ENCODE measurements at regions not wholly inside any gene's neighbourhood (a gene's known extent, or its start where the extent isn't known, plus 50 kb on each side); places are given as distances from the start of the nearest gene placed in this dataset.

GRCh38 chr13:89932902-89933301 lies 1414.6 kb upstream of the MIR17HG start:
- 86% methylated on average over 8 of the region's 8 CpGs for WGBS
- no peak for DNase-seq (ENCODE audit: low spot score)
- Histone ChIP-seq H3K4me1 (ENCODE audit: control insufficient read depth in 4 of 4, insufficient read depth in 4 of 4, low read length in 3 of 4) (no peaks in the 10 kb centered on the region), H3K36me3 (ENCODE audit: control insufficient read depth in 4 of 4, insufficient read depth in 3 of 4, low read depth in 1 of 4, low read length in 3 of 4) (no peaks in the 10 kb centered on the region), H3K9me3 (ENCODE audit: control insufficient read depth in 4 of 4, low read length in 3 of 4) (peaks cover 0 to 2% (median 0%) of the 10 kb centered on the region in 4 donors), H3K9ac (ENCODE audit: low read depth in 1 of 2, low read length in 2 of 2) (no peak overlapping the region), H3K4me3 (ENCODE audit: low read depth in 1 of 3, low read length in 3 of 3) (no peak overlapping the region), H3K27ac (ENCODE audit: low read depth in 1 of 2, low read length in 2 of 2) (no peak overlapping the region), H3K27me3 (ENCODE audit: control insufficient read depth in 4 of 4, insufficient read depth in 4 of 4, low read length in 3 of 4) (no peaks in the 10 kb centered on the region)
- no peak for TF ChIP-seq CTCF (IDR thresholded peaks at IDR 0.05; ENCODE audit: low read depth, low read length, missing input control)

GRCh38 chr13:89936256-89936655 lies 1411.2 kb upstream of the MIR17HG start:
- Histone ChIP-seq H3K36me3 (ENCODE audit: control insufficient read depth in 4 of 4, insufficient read depth in 3 of 4, low read depth in 1 of 4, low read length in 3 of 4) (no peaks in the 10 kb centered on the region), H3K4me3 (ENCODE audit: low read depth in 1 of 3, low read length in 3 of 3) (no peak overlapping the region), H3K9ac (ENCODE audit: low read depth in 1 of 2, low read length in 2 of 2) (no peak overlapping the region), H3K27me3 (ENCODE audit: control insufficient read depth in 4 of 4, insufficient read depth in 4 of 4, low read length in 3 of 4) (no peaks in the 10 kb centered on the region), H3K27ac (ENCODE audit: low read depth in 1 of 2, low read length in 2 of 2) (no peak overlapping the region), H3K4me1 (ENCODE audit: control insufficient read depth in 4 of 4, insufficient read depth in 4 of 4, low read length in 3 of 4) (no peaks in the 10 kb centered on the region), H3K9me3 (ENCODE audit: control insufficient read depth in 4 of 4, low read length in 3 of 4) (no peaks in the 10 kb centered on the region)
- no peak for DNase-seq (ENCODE audit: low spot score)
- TF ChIP-seq SP1 (IDR thresholded peaks at IDR 0.05) (no peak), FOXA1 (IDR thresholded peaks at IDR 0.05) (no peak), RAD21 (IDR thresholded peaks at IDR 0.05) (no peak)
- WGBS, result 81% methylated on average over 4 of the region's 4 CpGs

- TF ChIP-seq FOXA1 (IDR thresholded peaks at IDR 0.05), result no peak
- TF ChIP-seq, protein P1, sequence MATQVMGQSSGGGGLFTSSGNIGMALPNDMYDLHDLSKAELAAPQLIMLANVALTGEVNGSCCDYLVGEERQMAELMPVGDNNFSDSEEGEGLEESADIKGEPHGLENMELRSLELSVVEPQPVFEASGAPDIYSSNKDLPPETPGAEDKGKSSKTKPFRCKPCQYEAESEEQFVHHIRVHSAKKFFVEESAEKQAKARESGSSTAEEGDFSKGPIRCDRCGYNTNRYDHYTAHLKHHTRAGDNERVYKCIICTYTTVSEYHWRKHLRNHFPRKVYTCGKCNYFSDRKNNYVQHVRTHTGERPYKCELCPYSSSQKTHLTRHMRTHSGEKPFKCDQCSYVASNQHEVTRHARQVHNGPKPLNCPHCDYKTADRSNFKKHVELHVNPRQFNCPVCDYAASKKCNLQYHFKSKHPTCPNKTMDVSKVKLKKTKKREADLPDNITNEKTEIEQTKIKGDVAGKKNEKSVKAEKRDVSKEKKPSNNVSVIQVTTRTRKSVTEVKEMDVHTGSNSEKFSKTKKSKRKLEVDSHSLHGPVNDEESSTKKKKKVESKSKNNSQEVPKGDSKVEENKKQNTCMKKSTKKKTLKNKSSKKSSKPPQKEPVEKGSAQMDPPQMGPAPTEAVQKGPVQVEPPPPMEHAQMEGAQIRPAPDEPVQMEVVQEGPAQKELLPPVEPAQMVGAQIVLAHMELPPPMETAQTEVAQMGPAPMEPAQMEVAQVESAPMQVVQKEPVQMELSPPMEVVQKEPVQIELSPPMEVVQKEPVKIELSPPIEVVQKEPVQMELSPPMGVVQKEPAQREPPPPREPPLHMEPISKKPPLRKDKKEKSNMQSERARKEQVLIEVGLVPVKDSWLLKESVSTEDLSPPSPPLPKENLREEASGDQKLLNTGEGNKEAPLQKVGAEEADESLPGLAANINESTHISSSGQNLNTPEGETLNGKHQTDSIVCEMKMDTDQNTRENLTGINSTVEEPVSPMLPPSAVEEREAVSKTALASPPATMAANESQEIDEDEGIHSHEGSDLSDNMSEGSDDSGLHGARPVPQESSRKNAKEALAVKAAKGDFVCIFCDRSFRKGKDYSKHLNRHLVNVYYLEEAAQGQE (IDR thresholded peaks at IDR 0.05), result no peak
- TF ChIP-seq, protein P2, sequence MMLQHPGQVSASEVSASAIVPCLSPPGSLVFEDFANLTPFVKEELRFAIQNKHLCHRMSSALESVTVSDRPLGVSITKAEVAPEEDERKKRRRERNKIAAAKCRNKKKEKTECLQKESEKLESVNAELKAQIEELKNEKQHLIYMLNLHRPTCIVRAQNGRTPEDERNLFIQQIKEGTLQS (IDR thresholded peaks at IDR 0.05), result no peak
- TF ChIP-seq CTCF (IDR thresholded peaks at IDR 0.05; ENCODE audit: low read depth, low read length, missing input control), result no peak
- TF ChIP-seq RXRA (IDR thresholded peaks at IDR 0.05), result no peak
- no peak for TF ChIP-seq HNF4G (IDR thresholded peaks at IDR 0.05)
- WGBS, result 86% methylated on average over 3 of the region's 3 CpGs
- no peak overlapping the region for H3K4me3 ChIP-seq (ENCODE audit: low read depth in 1 of 3, low read length in 3 of 3)
- H3K9me3 ChIP-seq (ENCODE audit: control insufficient read depth in 4 of 4, low read length in 3 of 4), result no peaks in the 10 kb centered on the region
- H3K27me3 ChIP-seq (ENCODE audit: control insufficient read depth in 4 of 4, insufficient read depth in 4 of 4, low read length in 3 of 4), result no peaks in the 10 kb centered on the region
- DNase-seq (ENCODE audit: low spot score), result no peak
- no peaks in the 10 kb centered on the region for H3K4me1 ChIP-seq (ENCODE audit: control insufficient read depth in 4 of 4, insufficient read depth in 4 of 4, low read length in 3 of 4)
- no peak overlapping the region for H3K27ac ChIP-seq (ENCODE audit: low read depth in 1 of 2, low read length in 2 of 2)
- H3K9ac ChIP-seq (ENCODE audit: low read depth in 1 of 2, low read length in 2 of 2), result no peak overlapping the region
- no peaks in the 10 kb centered on the region for H3K36me3 ChIP-seq (ENCODE audit: control insufficient read depth in 4 of 4, insufficient read depth in 3 of 4, low read depth in 1 of 4, low read length in 3 of 4)
These were observed 1410.1 kb upstream of the MIR17HG start for GRCh38 chr13:89937420-89937819.

Data from liver (tissue), 8 donors.